SU-DHL-6 (cell line): ENCODE measurements at regions not wholly inside any gene's neighbourhood (a gene's known extent, or its start where the extent isn't known, plus 50 kb on each side); places are given as distances from the start of the nearest gene placed in this dataset.

ENCODE experiments used
- H2AFZ ChIP-seq: fragments of 200-600 bp; sonication (generic); 2 replicates; pipeline ENCODE4 v1.6.1; 2014; ENCODE audit warnings: low read depth, mild to moderate bottlenecking, moderate library complexity, mixed read lengths, antibody characterized with exemption, low read length; ENCODE audit not compliant: severe bottlenecking
- H3F3A ChIP-seq: fragments of 200-600 bp; shearing (Covaris generic); 2 replicates; pipeline ENCODE4 v1.6.0; 2016; ENCODE audit warnings: antibody characterized with exemption, mild to moderate bottlenecking; ENCODE audit not compliant: insufficient read depth
- H3K27ac ChIP-seq: fragments of 200-600 bp; sonication (generic); 2 replicates; pipeline ENCODE4 v1.5.1; 2016; ENCODE audit warnings: low read depth, mild to moderate bottlenecking, low read length, moderate library complexity, mixed read lengths
- H3K27me3 ChIP-seq: fragments of 200-600 bp; sonication (generic), shearing (Covaris generic); 2 replicates; pipeline ENCODE4 v1.6.0; 2014; ENCODE audit warnings: mild to moderate bottlenecking, low read length
- H3K36me3 ChIP-seq: fragments of 200-600 bp; sonication (generic); 2 replicates; pipeline ENCODE4 v1.6.1; 2014; ENCODE audit warnings: mild to moderate bottlenecking, low read length, mixed read lengths
- H3K4me2 ChIP-seq: fragments of 300-600, 200-600 bp; shearing (Covaris generic), sonication (generic); 2 replicates; pipeline ENCODE4 v1.6.0; 2014; ENCODE audit warnings: low read length, low read depth, mild to moderate bottlenecking; ENCODE audit not compliant: poor library complexity, severe bottlenecking
- H3K4me3 ChIP-seq: fragments of 200-600 bp; sonication (generic); 2 replicates; pipeline ENCODE4 v1.5.1; 2014; ENCODE audit warnings: antibody characterized with exemption, low read length, mild to moderate bottlenecking, mixed read lengths; ENCODE audit not compliant: insufficient read depth, poor library complexity, severe bottlenecking
- H3K79me2 ChIP-seq: fragments of 200-600 bp; sonication (generic); 2 replicates; pipeline ENCODE4 v1.6.1; 2014; ENCODE audit warnings: mild to moderate bottlenecking, low read length, moderate library complexity; ENCODE audit not compliant: insufficient read depth
- H3K9ac ChIP-seq: fragments of 200-600 bp; sonication (generic); 2 replicates; pipeline ENCODE4 v1.7.0; 2014; ENCODE audit warnings: mild to moderate bottlenecking, low read length
- H3K9me2 ChIP-seq: fragments of 200-600 bp; sonication (generic); replicated peaks from 2 replicates; pipeline ENCODE4 v1.6.1; 2014; ENCODE audit warnings: low read length; ENCODE audit not compliant: insufficient read depth
- H3K9me3 ChIP-seq: fragments of 200-600 bp; sonication (generic); 2 replicates; pipeline ENCODE4 v1.6.1; 2014; ENCODE audit warnings: low read length, mixed read lengths; ENCODE audit not compliant: insufficient read depth
- H4K20me1 ChIP-seq: fragments of 200-600 bp; sonication (generic); 2 replicates; pipeline ENCODE4 v1.6.1; 2014; ENCODE audit warnings: low read depth, mild to moderate bottlenecking, antibody characterized with exemption, low read length, moderate library complexity, mixed read lengths
- CTCF ChIP-seq: fragments of 200-600 bp; sonication (generic); IDR thresholded peaks from one replicate; pipeline ENCODE4 v1.5.1; 2017; ENCODE audit warnings: antibody characterized with exemption, mild to moderate bottlenecking, low read length, moderate library complexity; ENCODE audit not compliant: insufficient read depth, poor library complexity, severe bottlenecking
- EZH2phosphoT487 ChIP-seq: fragments of 200-600 bp; sonication (generic), shearing (Covaris generic); conservative IDR thresholded peaks from 2 replicates; pipeline ENCODE4 v1.6.1; 2018; ENCODE audit warnings: mild to moderate bottlenecking, antibody characterized with exemption, low read length, moderate library complexity, mixed read lengths

GRCh38 chr9:30673132-30673531, 1711.3 kb upstream of the ACO1 start:
- Histone ChIP-seq H3K4me2 (no peak overlapping the region), H2AFZ (no peak overlapping the region), H3K27me3 (no peaks in the 10 kb centered on the region), H3K36me3 (no peaks in the 10 kb centered on the region), H3K9me3 (no peaks in the 10 kb centered on the region), H3K4me3 (no peak overlapping the region), H3K79me2 (no peaks in the 10 kb centered on the region), H4K20me1 (no peaks in the 10 kb centered on the region), H3F3A (no peaks in the 10 kb centered on the region), H3K27ac (no peak overlapping the region), H3K9ac (no peak overlapping the region), H3K9me2 (0 out of 2 replicates have a peak, but pooled peaks cover 2% of the 10 kb centered on the region)
- TF ChIP-seq EZH2phosphoT487 (no peak), CTCF (no peak)

- no peaks in the 10 kb centered on the region for H3K27me3 ChIP-seq
- no peaks in the 10 kb centered on the region for H3F3A ChIP-seq
- H3K4me2 ChIP-seq = no peak overlapping the region
- no peak overlapping the region for H3K4me3 ChIP-seq
- TF ChIP-seq CTCF (no peak), EZH2phosphoT487 (no peak)
- H3K9me2 ChIP-seq = no peaks in the 10 kb centered on the region
- no peaks in the 10 kb centered on the region for H3K79me2 ChIP-seq
- H4K20me1 ChIP-seq = no peaks in the 10 kb centered on the region
- no peak overlapping the region for H3K9ac ChIP-seq
- H3K27ac ChIP-seq = no peak overlapping the region
- H3K36me3 ChIP-seq = no peaks in the 10 kb centered on the region
- no peaks in the 10 kb centered on the region for H3K9me3 ChIP-seq
- no peak overlapping the region for H2AFZ ChIP-seq
Observed at GRCh38 chr9:30676651-30677050, 1707.8 kb upstream of the ACO1 start.

GRCh38 chr9:30677221-30677620, 1707.2 kb upstream of the ACO1 start:
- no peak overlapping the region for H3K9ac ChIP-seq
- H3K27me3 ChIP-seq = no peaks in the 10 kb centered on the region
- TF ChIP-seq EZH2phosphoT487 (no peak), CTCF (no peak)
- H3K9me3 ChIP-seq = no peaks in the 10 kb centered on the region
- H3K4me2 ChIP-seq = no peak overlapping the region
- no peaks in the 10 kb centered on the region for H3K79me2 ChIP-seq
- no peaks in the 10 kb centered on the region for H3F3A ChIP-seq
- H3K36me3 ChIP-seq = no peaks in the 10 kb centered on the region
- no peak overlapping the region for H3K4me3 ChIP-seq
- H3K27ac ChIP-seq = no peak overlapping the region
- no peaks in the 10 kb centered on the region for H4K20me1 ChIP-seq
- no peak overlapping the region for H2AFZ ChIP-seq
- H3K9me2 ChIP-seq = no peaks in the 10 kb centered on the region
